MV-4-11 (cell line): ENCODE measurements at regions not wholly inside any gene's neighbourhood (a gene's known extent, or its start where the extent isn't known, plus 50 kb on each side); places are given as distances from the start of the nearest gene placed in this dataset.

ENCODE experiments used
- DNase-seq: peaks from one replicate; lab custom pipeline; 2025; lab: John Stamatoyannopoulos, UW

DNA sequence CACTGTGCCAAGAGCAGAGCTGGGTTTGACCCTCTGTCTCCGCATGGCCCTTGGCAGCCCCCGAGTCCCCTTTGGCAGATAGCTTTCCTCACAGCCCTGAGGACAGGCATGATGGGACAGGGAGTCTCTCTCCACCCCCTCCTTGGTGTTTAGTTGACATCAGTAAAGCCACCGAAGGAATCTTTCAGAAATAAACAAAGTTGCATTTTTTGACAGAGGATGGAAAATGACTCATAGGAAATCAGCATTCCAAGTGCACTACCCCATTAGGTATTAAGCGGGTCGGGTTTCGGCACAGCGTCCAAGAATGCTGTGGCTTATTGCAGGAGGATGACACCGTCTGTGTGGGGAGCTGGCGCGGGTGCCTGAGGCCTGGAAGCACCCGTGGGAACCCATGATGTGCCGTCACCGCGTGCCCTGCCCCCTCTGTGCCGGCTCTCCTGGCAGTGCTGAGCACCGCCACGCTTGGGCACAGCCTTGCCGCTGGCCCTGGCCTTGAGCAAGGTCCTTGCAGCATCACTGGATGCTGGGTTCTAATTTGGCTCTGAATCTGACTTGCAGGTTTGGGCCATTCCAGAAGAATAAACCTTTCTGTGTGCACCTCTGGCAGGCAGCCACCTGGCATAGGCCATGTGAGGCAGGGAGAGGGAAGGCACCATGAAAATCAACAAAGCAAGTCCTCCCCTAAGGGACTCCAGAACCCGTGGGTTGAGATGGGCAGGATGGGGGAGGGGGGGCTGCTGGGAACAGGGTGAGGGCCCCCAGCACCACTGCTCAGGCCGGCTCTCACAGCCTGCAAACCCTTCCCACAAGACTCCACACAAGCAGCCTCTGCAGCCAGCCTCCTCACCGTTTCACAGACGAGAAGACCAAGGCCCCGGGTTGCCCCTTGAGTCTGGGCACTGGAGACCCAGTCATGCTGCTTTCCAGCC is 50.5 kb upstream of the ZNF469 start:
- no peak for DNase-seq

GRCh38 chr16:88332921-88333825 is 49.6 kb upstream of the ZNF469 start:
- DNase-seq, result peak; percentile 67
